Tibial nerve (tissue), 4 donors: ENCODE measurements at regions not wholly inside any gene's neighbourhood (a gene's known extent, or its start where the extent isn't known, plus 50 kb on each side); places are given as distances from the start of the nearest gene placed in this dataset.

Source experiments
- EP300 ChIP-seq, 2 donors: sonication (generic); formaldehyde crosslinking; IDR thresholded peaks; one replicate each; pipeline ENCODE4 v1.6.1; 2017; ENCODE audit warnings: antibody characterized with exemption in 2 of 2, mild to moderate bottlenecking in 1 of 2
- POLR2A ChIP-seq, 2 donors: fragments of 450-650 bp; IDR thresholded peaks; one replicate each; pipeline ENCODE4 v1.6.1; 2017; ENCODE audit warnings: antibody characterized with exemption in 2 of 2, mild to moderate bottlenecking in 2 of 2, moderate library complexity in 2 of 2
- TF ChIP-seq, protein P1 (sequence below), 5 experiments: fragments of 200-600 bp in 3 of 5; fragments of 450-650 bp in 2 of 5; sonication (generic) in 3 of 5; IDR thresholded peaks; one replicate each; pipeline ENCODE4 v1.5.1; 2016 to 2019; ENCODE audit warnings: antibody characterized with exemption in 5 of 5, mild to moderate bottlenecking in 3 of 5, moderate library complexity in 2 of 5

DNA sequence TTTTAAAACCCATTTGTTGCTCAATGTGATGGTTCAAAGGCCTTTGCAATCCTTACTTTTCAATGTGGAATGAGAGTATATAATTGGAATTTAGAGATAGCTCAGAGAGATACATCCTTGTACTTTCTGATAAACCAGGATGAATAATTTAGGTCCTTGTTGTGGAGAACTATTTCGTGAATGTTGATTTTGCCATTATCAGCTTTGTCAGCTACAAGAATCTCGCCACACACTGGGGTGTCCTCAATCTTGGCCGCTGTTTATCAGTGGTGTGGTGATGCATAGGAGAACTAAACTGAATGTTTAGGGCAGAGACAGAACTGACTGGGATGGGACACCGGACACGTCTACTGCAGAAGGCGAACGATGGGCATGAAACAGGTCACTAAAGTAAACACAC lies 111.2 kb upstream of the SLC35B3 start:
- TF ChIP-seq, protein P1, sequence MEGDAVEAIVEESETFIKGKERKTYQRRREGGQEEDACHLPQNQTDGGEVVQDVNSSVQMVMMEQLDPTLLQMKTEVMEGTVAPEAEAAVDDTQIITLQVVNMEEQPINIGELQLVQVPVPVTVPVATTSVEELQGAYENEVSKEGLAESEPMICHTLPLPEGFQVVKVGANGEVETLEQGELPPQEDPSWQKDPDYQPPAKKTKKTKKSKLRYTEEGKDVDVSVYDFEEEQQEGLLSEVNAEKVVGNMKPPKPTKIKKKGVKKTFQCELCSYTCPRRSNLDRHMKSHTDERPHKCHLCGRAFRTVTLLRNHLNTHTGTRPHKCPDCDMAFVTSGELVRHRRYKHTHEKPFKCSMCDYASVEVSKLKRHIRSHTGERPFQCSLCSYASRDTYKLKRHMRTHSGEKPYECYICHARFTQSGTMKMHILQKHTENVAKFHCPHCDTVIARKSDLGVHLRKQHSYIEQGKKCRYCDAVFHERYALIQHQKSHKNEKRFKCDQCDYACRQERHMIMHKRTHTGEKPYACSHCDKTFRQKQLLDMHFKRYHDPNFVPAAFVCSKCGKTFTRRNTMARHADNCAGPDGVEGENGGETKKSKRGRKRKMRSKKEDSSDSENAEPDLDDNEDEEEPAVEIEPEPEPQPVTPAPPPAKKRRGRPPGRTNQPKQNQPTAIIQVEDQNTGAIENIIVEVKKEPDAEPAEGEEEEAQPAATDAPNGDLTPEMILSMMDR (IDR thresholded peaks at IDR 0.05), result no peak
- TF ChIP-seq EP300 (IDR thresholded peaks at IDR 0.05), result no peak
- no peak for TF ChIP-seq POLR2A (IDR thresholded peaks at IDR 0.05)
